OCI-LY3 (cell line): ENCODE measurements at regions not wholly inside any gene's neighbourhood (a gene's known extent, or its start where the extent isn't known, plus 50 kb on each side); places are given as distances from the start of the nearest gene placed in this dataset.
"Not testable (repeated sequence)": the region's sequence is repeated elsewhere in the genome, so short reads cannot be mapped to it uniquely, and the experiment has no call there.

Source experiments
- H2AFZ ChIP-seq: fragments of 200-600, 300-600 bp; shearing (Covaris generic); 2 replicates; pipeline ENCODE4 v1.6.0; 2014; ENCODE audit warnings: antibody characterized with exemption, low read depth, low read length
- H3K27ac ChIP-seq: fragments of 200-600, 300-600 bp; sonication (generic); 2 replicates; pipeline ENCODE4 v1.5.1; 2014; ENCODE audit warnings: mild to moderate bottlenecking, low read length, moderate library complexity, mixed read lengths
- H3K27me3 ChIP-seq: fragments of 200-600, 300-600 bp; sonication (generic); 2 replicates; pipeline ENCODE4 v1.6.1; 2014; ENCODE audit warnings: low read depth, low read length, mixed read lengths
- H3K36me3 ChIP-seq: fragments of 200-600, 300-600 bp; sonication (generic); replicated peaks from 2 replicates; pipeline ENCODE3; 2014; ENCODE audit warnings: low read depth, low read length, mixed read lengths
- H3K4me1 ChIP-seq: fragments of 300-600, 200-600 bp; sonication (generic); 2 replicates; pipeline ENCODE4 v1.6.1; 2014; ENCODE audit warnings: low read length, mixed read lengths
- H3K4me2 ChIP-seq: fragments of 200-600, 300-600 bp; sonication (generic); 2 replicates; pipeline ENCODE4 v1.6.1; 2014; ENCODE audit warnings: low read length, mixed read lengths
- H3K4me3 ChIP-seq: fragments of 300-600, 200-600 bp; sonication (generic); 2 replicates; pipeline ENCODE4 v1.5.1; 2014; ENCODE audit warnings: antibody characterized with exemption, mild to moderate bottlenecking, low read length, moderate library complexity
- H3K79me2 ChIP-seq: fragments of 300-600, 200-600 bp; shearing (Covaris generic); 2 replicates; pipeline ENCODE4 v1.6.1; 2014; ENCODE audit warnings: mild to moderate bottlenecking, low read length, mixed read lengths
- H3K9ac ChIP-seq: fragments of 300-600, 200-600 bp; shearing (Covaris generic); 2 replicates; pipeline ENCODE4 v1.6.0; 2014; ENCODE audit warnings: mild to moderate bottlenecking, low read length, moderate library complexity
- H3K9me3 ChIP-seq: fragments of 200-600, 300-600 bp; shearing (Covaris generic); 2 replicates; pipeline ENCODE4 v1.6.1; 2014; ENCODE audit warnings: low read length, mixed read lengths; ENCODE audit not compliant: insufficient read depth
- H4K20me1 ChIP-seq: fragments of 200-600, 300-600 bp; sonication (generic); 2 replicates; pipeline ENCODE4 v1.6.1; 2016; ENCODE audit warnings: low read length, mixed read lengths; ENCODE audit not compliant: insufficient read depth
- CTCF ChIP-seq: fragments of 200-600, 300-600 bp; sonication (generic); IDR thresholded peaks from 2 replicates; pipeline ENCODE4 v1.5.1; 2014; ENCODE audit warnings: antibody characterized with exemption, low read length, low read depth
- EZH2phosphoT487 ChIP-seq: fragments of 200-600 bp; shearing (Covaris generic); IDR thresholded peaks from 2 replicates; pipeline ENCODE4 v1.6.1; 2018; ENCODE audit warnings: antibody characterized with exemption, mixed run types, low read depth

- H3K4me3 ChIP-seq, result no peak overlapping the region
These were observed 198.6 kb downstream of the CEP135 start for GRCh38 chr4:56147371-56147770.

GRCh38 chr4:56146956-56147355, 198.2 kb downstream of the CEP135 start:
- Histone ChIP-seq H3K4me3 (no peak overlapping the region), H3K9ac (no peak overlapping the region), H3K36me3 (no peaks in the 10 kb centered on the region), H2AFZ (no peak overlapping the region), H4K20me1 (no peaks in the 10 kb centered on the region), H3K79me2 (no peaks in the 10 kb centered on the region), H3K9me3 (no peaks in the 10 kb centered on the region), H3K27me3 (no peaks in the 10 kb centered on the region), H3K4me1 (no peaks in the 10 kb centered on the region), H3K4me2 (no peak overlapping the region), H3K27ac (no peak overlapping the region)
- TF ChIP-seq EZH2phosphoT487 (no peak), CTCF (no peak)

More at GRCh38 chr4:56147371-56147770, 198.6 kb downstream of the CEP135 start:
- Histone ChIP-seq H2AFZ (no peak overlapping the region), H3K27ac (no peak overlapping the region), H3K79me2 (no peaks in the 10 kb centered on the region), H3K4me1 (no peaks in the 10 kb centered on the region), H4K20me1 (no peaks in the 10 kb centered on the region), H3K9me3 (no peaks in the 10 kb centered on the region), H3K36me3 (no peaks in the 10 kb centered on the region), H3K4me2 (no peak overlapping the region), H3K27me3 (no peaks in the 10 kb centered on the region), H3K9ac (no peak overlapping the region)
- TF ChIP-seq CTCF, result no peak
- TF ChIP-seq EZH2phosphoT487, result no peak

- Histone ChIP-seq H3K9ac (no peak overlapping the region), H4K20me1 (no peaks in the 10 kb centered on the region), H3K27ac (no peak overlapping the region), H2AFZ (no peak overlapping the region), H3K79me2 (no peaks in the 10 kb centered on the region), H3K27me3 (no peaks in the 10 kb centered on the region), H3K9me3 (no peaks in the 10 kb centered on the region), H3K4me2 (no peak overlapping the region), H3K4me1 (no peaks in the 10 kb centered on the region), H3K4me3 (no peak overlapping the region), H3K36me3 (no peaks in the 10 kb centered on the region)
- TF ChIP-seq EZH2phosphoT487 (no peak), CTCF (no peak)
These were observed 193.3 kb downstream of the CEP135 start for GRCh38 chr4:56142088-56142487.

- no peak overlapping the region for H3K4me3 ChIP-seq
- no peak for TF ChIP-seq EZH2phosphoT487
- TF ChIP-seq CTCF, result no peak
- H3K4me1 ChIP-seq, result no peaks in the 10 kb centered on the region
- no peaks in the 10 kb centered on the region for H3K79me2 ChIP-seq
- H4K20me1 ChIP-seq, result no peaks in the 10 kb centered on the region
- H3K36me3 ChIP-seq, result no peaks in the 10 kb centered on the region
- H3K9me3 ChIP-seq, result no peaks in the 10 kb centered on the region
- H2AFZ ChIP-seq, result no peak overlapping the region
- no peak overlapping the region for H3K27ac ChIP-seq
- H3K4me2 ChIP-seq, result no peak overlapping the region
- H3K27me3 ChIP-seq, result no peaks in the 10 kb centered on the region
- no peak overlapping the region for H3K9ac ChIP-seq
These were observed 190.6 kb downstream of the CEP135 start for GRCh38 chr4:56139241-56139827.

- H3K27me3 ChIP-seq, H3K9ac ChIP-seq, H3K4me2 ChIP-seq, H3K36me3 ChIP-seq, H2AFZ ChIP-seq, H3K4me3 ChIP-seq, H3K9me3 ChIP-seq, H3K79me2 ChIP-seq, H4K20me1 ChIP-seq, H3K27ac ChIP-seq: not testable (repeated sequence)
- peaks cover 10% of the 10 kb centered on the region for H3K4me1 ChIP-seq
These were observed 186.1 kb downstream of the CEP135 start for GRCh38 chr4:56134834-56135233.
